ENCODE measurements at regions not wholly inside any gene's neighbourhood (a gene's known extent, or its start where the extent isn't known, plus 50 kb on each side); places are given as distances from the start of the nearest gene placed in this dataset.
A peak's percentile ranks its signal among the peaks of the same experiment; 100 is the strongest.

DNA sequence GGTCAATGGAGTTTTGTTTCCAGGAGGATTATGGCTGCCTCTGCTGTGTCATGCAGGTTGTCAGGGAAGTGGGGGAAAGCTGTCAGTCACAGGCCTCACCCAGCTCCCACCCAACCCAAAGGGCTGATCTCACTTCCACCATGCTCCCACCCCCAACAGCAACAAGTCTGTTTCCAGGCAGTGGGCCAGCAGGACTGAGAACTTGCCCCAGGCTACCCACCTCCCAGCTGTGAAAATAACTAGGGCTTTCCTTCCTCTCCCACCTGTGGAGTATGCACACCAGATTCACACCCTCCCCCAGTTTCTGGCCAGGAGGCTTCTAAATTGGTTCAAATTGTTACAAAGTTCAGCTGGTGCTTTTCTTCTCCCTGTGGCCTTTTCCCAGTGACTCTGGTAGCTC lies 95.6 kb upstream of the ACVR1 start:
- no peak for ATAC-seq
- H3K36me3 ChIP-seq: no peaks in the 10 kb centered on the region
- no peaks in the 10 kb centered on the region for H3K4me1 ChIP-seq
- TF ChIP-seq, protein P1, sequence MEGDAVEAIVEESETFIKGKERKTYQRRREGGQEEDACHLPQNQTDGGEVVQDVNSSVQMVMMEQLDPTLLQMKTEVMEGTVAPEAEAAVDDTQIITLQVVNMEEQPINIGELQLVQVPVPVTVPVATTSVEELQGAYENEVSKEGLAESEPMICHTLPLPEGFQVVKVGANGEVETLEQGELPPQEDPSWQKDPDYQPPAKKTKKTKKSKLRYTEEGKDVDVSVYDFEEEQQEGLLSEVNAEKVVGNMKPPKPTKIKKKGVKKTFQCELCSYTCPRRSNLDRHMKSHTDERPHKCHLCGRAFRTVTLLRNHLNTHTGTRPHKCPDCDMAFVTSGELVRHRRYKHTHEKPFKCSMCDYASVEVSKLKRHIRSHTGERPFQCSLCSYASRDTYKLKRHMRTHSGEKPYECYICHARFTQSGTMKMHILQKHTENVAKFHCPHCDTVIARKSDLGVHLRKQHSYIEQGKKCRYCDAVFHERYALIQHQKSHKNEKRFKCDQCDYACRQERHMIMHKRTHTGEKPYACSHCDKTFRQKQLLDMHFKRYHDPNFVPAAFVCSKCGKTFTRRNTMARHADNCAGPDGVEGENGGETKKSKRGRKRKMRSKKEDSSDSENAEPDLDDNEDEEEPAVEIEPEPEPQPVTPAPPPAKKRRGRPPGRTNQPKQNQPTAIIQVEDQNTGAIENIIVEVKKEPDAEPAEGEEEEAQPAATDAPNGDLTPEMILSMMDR (IDR thresholded peaks at IDR 0.05): no peak
- H3K9me3 ChIP-seq: no peaks in the 10 kb centered on the region
- no peak overlapping the region for H3K4me3 ChIP-seq
- H3K27ac ChIP-seq: no peak overlapping the region
- no peaks in the 10 kb centered on the region for H3K27me3 ChIP-seq
- DNase-seq: no peak
- intact Hi-C loops (cut with DNase I): no loop called here

DNA sequence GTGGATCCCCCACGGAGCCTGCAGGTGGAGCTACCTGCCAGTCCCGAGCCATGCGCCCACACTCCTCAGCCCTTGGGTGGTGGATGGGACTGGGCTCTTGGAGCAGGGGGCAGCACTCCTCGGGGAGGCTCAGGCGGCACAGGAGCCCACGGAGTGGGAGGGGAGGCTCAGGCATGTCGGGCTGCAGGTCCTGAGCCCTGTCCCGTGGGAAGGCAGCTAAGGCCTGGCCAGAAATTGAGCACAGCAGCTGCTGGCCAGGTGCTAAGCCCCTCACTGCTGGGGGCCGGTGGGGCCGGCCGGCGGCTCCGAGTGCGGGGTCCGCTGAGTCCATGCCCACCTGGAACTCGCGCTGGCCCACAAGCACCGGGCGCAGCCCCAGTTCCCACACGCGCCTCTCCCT lies 91.7 kb upstream of the ACVR1 start:
- TF ChIP-seq, protein P1 (IDR thresholded peaks at IDR 0.05): no peak
- Histone ChIP-seq H3K4me1 (no peaks in the 10 kb centered on the region), H3K27me3 (no peaks in the 10 kb centered on the region), H3K4me3 (no peak overlapping the region), H3K36me3 (no peaks in the 10 kb centered on the region), H3K9me3 (no peaks in the 10 kb centered on the region), H3K27ac (no peak overlapping the region)
- intact Hi-C loops (cut with DNase I): no loop called here
- DNase-seq: no peak
- ATAC-seq: no peak

DNA sequence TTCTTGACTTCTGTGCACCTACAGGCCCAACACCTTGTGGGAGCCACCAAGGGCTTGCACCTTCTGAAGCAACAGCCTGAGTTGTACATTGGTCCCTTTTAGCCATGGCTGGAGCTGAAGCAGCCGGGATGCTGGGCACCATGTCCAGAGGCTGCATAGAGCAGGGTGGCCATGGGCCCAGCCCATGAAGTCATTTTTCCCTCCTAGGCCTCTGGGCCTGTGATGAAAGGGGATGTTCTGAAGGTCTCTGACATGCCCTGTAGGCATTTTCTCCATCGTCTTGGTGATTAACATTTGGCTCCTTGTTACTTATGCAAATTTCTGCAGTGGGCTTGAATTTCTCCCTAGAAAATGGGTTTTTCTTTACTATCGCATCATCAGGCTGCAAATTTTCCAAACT lies 83.1 kb upstream of the ACVR1 start:
- Histone ChIP-seq H3K36me3 (no peaks in the 10 kb centered on the region), H3K4me1 (no peaks in the 10 kb centered on the region), H3K27me3 (no peaks in the 10 kb centered on the region), H3K9me3 (peaks cover 11% of the 10 kb centered on the region), H3K27ac (no peak overlapping the region), H3K4me3 (no peak overlapping the region)
- TF ChIP-seq, protein P1 (IDR thresholded peaks at IDR 0.05): no peak
- DNase-seq (no peak), ATAC-seq (no peak)
- intact Hi-C loops (cut with DNase I): no loop called here

DNA sequence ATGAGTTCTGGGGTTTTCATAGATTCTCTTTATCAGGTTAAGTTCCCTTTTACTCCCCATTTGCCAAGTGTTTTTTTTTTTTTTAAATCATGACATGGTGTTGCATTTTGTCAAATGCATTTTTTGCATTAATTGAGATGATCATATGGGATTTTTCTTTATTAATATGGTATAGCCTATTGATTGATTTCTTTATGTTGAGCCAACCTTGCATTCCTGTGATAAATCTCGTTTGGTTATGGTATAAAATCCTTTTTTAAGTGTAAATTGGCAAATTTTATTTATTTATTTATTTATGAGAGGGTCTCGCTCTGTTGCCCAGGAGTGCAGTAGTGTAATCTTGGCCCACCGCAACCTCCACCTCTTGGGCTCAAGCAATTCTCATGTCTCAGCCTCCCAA lies 81.5 kb upstream of the ACVR1 start:
- no peak for DNase-seq
- TF ChIP-seq, protein P1 (IDR thresholded peaks at IDR 0.05): no peak
- no peaks in the 10 kb centered on the region for H3K4me1 ChIP-seq

DNA sequence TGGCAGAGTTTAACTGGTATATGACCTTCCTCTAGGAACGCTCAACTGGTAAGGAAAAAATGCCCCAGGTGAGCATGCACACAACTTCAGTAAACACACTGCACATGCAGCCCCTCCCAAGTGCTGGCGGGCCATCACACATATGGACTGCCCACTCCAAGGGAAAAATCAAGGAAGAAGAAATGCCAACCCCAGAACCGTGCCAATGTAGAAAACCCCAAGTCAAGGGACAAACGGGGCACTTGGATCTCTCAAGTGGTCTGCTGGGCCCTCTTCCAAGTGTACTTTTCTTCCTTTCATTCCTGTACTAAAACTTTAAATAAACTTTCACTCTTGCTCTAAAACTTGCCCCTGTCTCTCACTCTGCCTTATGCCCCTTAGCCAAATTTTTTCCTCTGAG lies 76.4 kb upstream of the ACVR1 start:
- intact Hi-C loops (cut with DNase I): no loop called here
- TF ChIP-seq, protein P1 (IDR thresholded peaks at IDR 0.05): no peak
- Histone ChIP-seq H3K36me3 (no peaks in the 10 kb centered on the region), H3K27me3 (no peaks in the 10 kb centered on the region), H3K4me3 (no peak overlapping the region), H3K27ac (no peak overlapping the region), H3K9me3 (peaks cover 8% of the 10 kb centered on the region), H3K4me1 (no peaks in the 10 kb centered on the region)
- peak; percentile 27 for ATAC-seq
- DNase-seq: no peak

More for the DNA sequence above, 81.5 kb upstream of the ACVR1 start:
- no peak for ATAC-seq
- Histone ChIP-seq H3K36me3 (no peaks in the 10 kb centered on the region), H3K4me3 (no peak overlapping the region), H3K27me3 (no peaks in the 10 kb centered on the region), H3K9me3 (peaks cover 11% of the 10 kb centered on the region), H3K27ac (no peak overlapping the region)
- intact Hi-C loops (cut with DNase I): no loop called here

DNA sequence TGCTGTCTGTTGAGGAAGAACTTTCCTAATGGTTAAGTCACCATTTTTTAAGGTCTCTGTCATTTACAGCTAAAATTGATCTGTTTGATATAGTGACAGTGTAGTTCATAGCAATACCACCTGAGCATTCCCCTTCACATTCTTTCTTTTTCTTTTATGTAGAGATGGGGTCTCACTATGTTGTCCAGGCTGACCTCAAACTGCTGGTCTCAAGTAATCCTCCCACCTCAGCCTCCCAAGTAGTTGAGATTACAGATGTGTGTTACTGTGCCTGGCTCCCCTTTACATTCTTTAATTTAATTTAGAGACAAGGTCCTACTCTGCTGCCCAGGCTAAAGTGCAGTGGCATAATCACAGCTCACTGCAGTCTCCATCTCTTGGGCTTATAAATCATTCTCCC lies 72.7 kb upstream of the ACVR1 start:
- TF ChIP-seq, protein P1 (IDR thresholded peaks at IDR 0.05): no peak
- Histone ChIP-seq H3K27me3 (no peaks in the 10 kb centered on the region), H3K4me1 (no peaks in the 10 kb centered on the region), H3K9me3 (no peaks in the 10 kb centered on the region), H3K4me3 (no peak overlapping the region), H3K36me3 (no peaks in the 10 kb centered on the region), H3K27ac (no peak overlapping the region)
- DNase-seq: no peak
- intact Hi-C loops (cut with DNase I): no loop called here
- no peak for ATAC-seq

Measured in upper lobe of right lung (tissue), 1 donor.